HepG2 (cell line): ENCODE measurements at regions not wholly inside any gene's neighbourhood (a gene's known extent, or its start where the extent isn't known, plus 50 kb on each side); places are given as distances from the start of the nearest gene placed in this dataset.

Experiments used
- ATAC-seq: fragments of 200-7000 bp; cut with Tn5 transposase; 3 replicates; pipeline ENCODE4 v1.9.1; 2020; ENCODE audit warnings: mild to moderate bottlenecking, moderate library complexity
- BruUV-seq: library from RNA; stranded (reverse); fragments of 400-500 nt; replicated peaks from 2 replicates; lab custom pipeline; 2021; lab: Mats Ljungman, UMichigan
- CTCF ChIA-PET: fragments of 300-600 bp; formaldehyde crosslinking; extraction: SDS; loops from one replicate; lab custom pipeline; 2021; ENCODE audit warnings: low total read pairs, inconsistent platforms, low intra/inter-chr PET ratio; lab: Yijun Ruan, JAX
- POLR2A ChIA-PET: fragments of 350-600 bp; sonication (Branson Sonifier 250); formaldehyde crosslinking; loops from one replicate; lab custom pipeline; 2020; ENCODE audit warnings: antibody characterized with exemption, inconsistent platforms; lab: Yijun Ruan, JAX
- DNase-seq: peaks from one replicate; pipeline ENCODE4 v3.0.0-alpha.2; 2015; ENCODE audit warnings: low spot score
- FAIRE-seq: peaks from 3 replicates; lab custom pipeline; 2011; peaks lifted over from hg19 to GRCh38; lab: Jason Lieb, UNC
- H2AFZ ChIP-seq: one replicate; pipeline ENCODE4 v1.6.1; 2011; ENCODE audit warnings: low read length, inconsistent platforms
- H3K27ac ChIP-seq: fragments of 300-600 bp; 3 replicates; pipeline ENCODE4 v1.8.0; 2011; ENCODE audit warnings: mixed run types, mild to moderate bottlenecking, mixed read lengths, low read length, inconsistent platforms; ENCODE audit not compliant: insufficient read depth; ENCODE audit errors: extremely low read length
- H3K27me3 ChIP-seq, 2 experiments: fragments of 200-600 bp in 1 of 2; 2 replicates in 1 of 2; 3 replicates in 1 of 2; pipeline versions ENCODE4 v1.6.0 to v1.8.0; 2011; ENCODE audit warnings: low read length in 2 of 2, mild to moderate bottlenecking in 2 of 2, moderate library complexity in 2 of 2, inconsistent platforms in 1 of 2; ENCODE audit not compliant: insufficient read depth in 2 of 2, control insufficient read depth in 1 of 2
- H3K36me3 ChIP-seq, 2 experiments: fragments of 200-600 bp in 1 of 2; replicated peaks in 1 of 2; 2 replicates in 1 of 2; 3 replicates in 1 of 2; pipeline versions ENCODE4 v1.5.1 to v1.8.0; 2011; ENCODE audit warnings: low read length in 2 of 2, inconsistent platforms in 1 of 2; ENCODE audit not compliant: insufficient read depth in 2 of 2, control insufficient read depth in 1 of 2
- H3K4me1 ChIP-seq: 2 replicates; pipeline ENCODE4 v1.5.1; 2012; ENCODE audit warnings: low read length, inconsistent platforms; ENCODE audit not compliant: insufficient read depth
- H3K4me2 ChIP-seq: 2 replicates; pipeline ENCODE4 v1.6.0; 2011; ENCODE audit warnings: low read depth, low read length, inconsistent platforms
- H3K4me3 ChIP-seq, 3 experiments: fragments of 200-600 bp in 1 of 3; sonication (generic), shearing (Covaris generic) in 1 of 3; replicated peaks in 1 of 3; 2 replicates each; pipeline ENCODE4 v1.5.1; 2011 to 2016; ENCODE audit warnings: low read length in 3 of 3, inconsistent platforms in 2 of 3, low read depth in 2 of 3, mild to moderate bottlenecking in 2 of 3, control low read depth in 1 of 3, mixed read lengths in 1 of 3; ENCODE audit not compliant: insufficient read depth in 1 of 3
- H3K79me2 ChIP-seq: one replicate; pipeline ENCODE4 v1.6.1; 2011; ENCODE audit warnings: low read length, inconsistent platforms; ENCODE audit not compliant: insufficient read depth
- H3K9ac ChIP-seq: 2 replicates; pipeline ENCODE4 v1.6.0; 2011; ENCODE audit warnings: mild to moderate bottlenecking, low read depth, low read length, inconsistent platforms; ENCODE audit not compliant: insufficient read depth
- H3K9me3 ChIP-seq: 2 replicates; pipeline ENCODE4 v1.5.1; 2012; ENCODE audit warnings: mild to moderate bottlenecking, low read length
- H4K20me1 ChIP-seq: 2 replicates; pipeline ENCODE4 v1.6.0; 2011; ENCODE audit warnings: inconsistent platforms, mild to moderate bottlenecking, low read length, moderate library complexity; ENCODE audit not compliant: insufficient read depth
- FOXO1 ChIP-seq: sonication (generic); formaldehyde crosslinking; IDR thresholded peaks from 2 replicates; pipeline ENCODE4 v1.4.0; 2020; ENCODE audit warnings: missing genetic modification reagents
- MIXL1 ChIP-seq: IDR thresholded peaks from 2 replicates; pipeline ENCODE4 v1.6.1; 2016
- RCOR2 ChIP-seq: IDR thresholded peaks from 2 replicates; pipeline ENCODE4 v1.6.1; 2016; ENCODE audit warnings: missing biosample characterization, missing genetic modification reagents
- TBX3 ChIP-seq: fragments of 450-650 bp; IDR thresholded peaks from 2 replicates; pipeline ENCODE4 v1.6.1; 2017; ENCODE audit warnings: antibody characterized with exemption, mild to moderate bottlenecking, inconsistent platforms, borderline replicate concordance
- ZFP41 ChIP-seq: sonication (generic); formaldehyde crosslinking; IDR thresholded peaks from 2 replicates; pipeline ENCODE4 v1.4.0; 2020; ENCODE audit warnings: mild to moderate bottlenecking, missing genetic modification reagents, borderline replicate concordance
- ZMAT3 ChIP-seq: sonication (generic); formaldehyde crosslinking; conservative IDR thresholded peaks from 2 replicates; pipeline ENCODE4 v1.7.0; 2021; ENCODE audit warnings: missing genetic modification reagents
- ZNF10 ChIP-seq: sonication (generic); formaldehyde crosslinking; IDR thresholded peaks from 2 replicates; pipeline ENCODE4 v1.4.0; 2020; ENCODE audit warnings: mild to moderate bottlenecking, low read depth, missing genetic modification reagents, borderline replicate concordance
- ZNF180 ChIP-seq: sonication (generic); formaldehyde crosslinking; IDR thresholded peaks from 2 replicates; pipeline ENCODE4 v1.4.0; 2020; ENCODE audit warnings: low read depth, missing genetic modification reagents, borderline replicate concordance
- ZNF282 ChIP-seq: fragments of 450-650 bp; IDR thresholded peaks from 2 replicates; pipeline ENCODE4 v1.6.1; 2018; ENCODE audit not compliant: partially characterized antibody
- WGBS: methylation state at CpG from one replicate; pipeline ENCODE4 v1.1.6; 2017; ENCODE audit warnings: low lambda C conversion rate; 5-methylcytosine and 5-hydroxymethylcytosine counted together
- in situ Hi-C: cut with HindIII; loops from 2 replicates; pipeline ENCODE4 v1.10.0; 2017; ENCODE audit warnings: low pct_unique_long_range_greater_than_20kb; ENCODE audit not compliant: extremely low pct_ligation_motif_present
- intact Hi-C: fragments of 100-400 bp; cut with micrococcal nuclease; formaldehyde crosslinking; loops from one replicate; pipeline ENCODE4 v1.10.0; 2022; ENCODE audit not compliant: unreplicated experiment
- TF ChIP-seq, protein P1 (sequence below): sonication (generic); formaldehyde crosslinking; IDR thresholded peaks from 2 replicates; pipeline ENCODE4 v1.5.0; 2020; ENCODE audit warnings: missing genetic modification reagents

DNA sequence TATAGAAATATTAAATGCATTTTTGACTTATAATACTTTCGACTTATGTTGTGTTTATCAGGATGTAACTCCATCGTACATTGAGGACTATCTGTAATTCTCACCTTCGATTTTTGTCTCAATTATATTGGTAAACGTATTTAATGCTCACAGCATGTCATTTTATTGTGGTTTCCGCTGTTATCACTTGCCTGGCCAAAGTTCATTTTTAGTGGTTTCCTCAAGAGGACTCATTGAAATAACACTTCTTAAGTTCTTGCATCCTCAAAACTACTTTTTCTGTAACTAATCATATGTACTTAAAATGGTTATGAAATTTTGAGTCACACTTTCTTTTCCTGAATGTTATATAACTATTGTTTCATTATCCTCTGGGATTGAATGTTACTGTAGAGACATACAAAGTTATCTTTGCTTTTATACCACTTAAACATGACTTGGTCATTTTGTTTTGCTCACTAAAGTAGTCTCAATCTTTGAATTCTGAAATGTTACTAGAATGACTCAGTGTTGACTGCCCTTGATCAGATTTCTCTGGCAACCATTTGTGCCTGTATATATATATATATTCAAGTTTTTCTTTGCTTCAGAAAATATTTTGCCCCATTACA is 289.6 kb upstream of the PROX1 start:
- ATAC-seq (no peak), DNase-seq (no peak), FAIRE-seq (no peak)
- CTCF ChIA-PET = no interaction called here
- H3K27me3 ChIP-seq = no peaks in the 10 kb centered on the region
- BruUV-seq = no TSS peak
- POLR2A ChIA-PET = interaction anchor here (1.2 kb wide), 1 partner anchor 129 kb away, joined by 3 read pairs; no protein-coding TSS in a partner anchor
- 48% methylated on average over 5 of the region's 5 CpGs for WGBS
- in situ Hi-C loops = no loop called here
- H3K4me3 ChIP-seq = no peak overlapping the region
- H4K20me1 ChIP-seq = no peaks in the 10 kb centered on the region
- TF ChIP-seq ZFP41 (no peak), ZNF10 (CRISPR knock-in tag) (no peak), ZMAT3 (no peak), MIXL1 (CRISPR knock-in tag) (no peak)
- H3K9me3 ChIP-seq = no peaks in the 10 kb centered on the region
- H3K36me3 ChIP-seq = no peaks in the 10 kb centered on the region
- H2AFZ ChIP-seq = no peak overlapping the region
- intact Hi-C loops = no loop called here
- no peak overlapping the region for H3K27ac ChIP-seq
- no peaks in the 10 kb centered on the region for H3K79me2 ChIP-seq
- H3K4me2 ChIP-seq = no peak overlapping the region
- H3K9ac ChIP-seq = no peak overlapping the region
- peaks cover 16% of the 10 kb centered on the region for H3K4me1 ChIP-seq

DNA sequence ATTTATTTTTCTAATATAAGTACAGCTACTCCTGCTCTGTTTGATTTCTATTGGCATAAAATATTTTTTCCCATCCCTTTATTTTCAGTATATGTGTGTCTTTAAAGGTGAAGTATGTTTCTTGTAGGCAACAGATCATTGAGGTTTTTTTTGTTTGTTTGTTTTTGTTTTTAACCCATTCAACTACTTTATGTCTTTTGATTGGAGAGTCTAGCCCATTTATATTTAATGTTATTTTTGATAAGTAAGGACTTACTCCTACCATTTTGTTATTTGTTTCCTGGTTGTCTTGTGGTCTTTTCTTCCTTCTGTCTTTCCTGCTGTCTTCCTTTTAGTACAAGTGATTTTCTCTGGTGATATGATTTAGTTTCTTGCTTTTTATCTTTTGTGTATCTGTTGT is 285.1 kb upstream of the PROX1 start:
- Histone ChIP-seq H3K27me3 (no peaks in the 10 kb centered on the region), H3K4me3 (no peak overlapping the region), H3K9me3 (no peaks in the 10 kb centered on the region), H3K36me3 (no peaks in the 10 kb centered on the region), H3K4me1 (peaks cover 15% of the 10 kb centered on the region), H3K9ac (no peak overlapping the region), H2AFZ (no peak overlapping the region), H3K79me2 (no peaks in the 10 kb centered on the region), H4K20me1 (no peaks in the 10 kb centered on the region), H3K27ac (no peak overlapping the region), H3K4me2 (no peak overlapping the region)
- CTCF ChIA-PET = no interaction called here
- TF ChIP-seq, protein P1, sequence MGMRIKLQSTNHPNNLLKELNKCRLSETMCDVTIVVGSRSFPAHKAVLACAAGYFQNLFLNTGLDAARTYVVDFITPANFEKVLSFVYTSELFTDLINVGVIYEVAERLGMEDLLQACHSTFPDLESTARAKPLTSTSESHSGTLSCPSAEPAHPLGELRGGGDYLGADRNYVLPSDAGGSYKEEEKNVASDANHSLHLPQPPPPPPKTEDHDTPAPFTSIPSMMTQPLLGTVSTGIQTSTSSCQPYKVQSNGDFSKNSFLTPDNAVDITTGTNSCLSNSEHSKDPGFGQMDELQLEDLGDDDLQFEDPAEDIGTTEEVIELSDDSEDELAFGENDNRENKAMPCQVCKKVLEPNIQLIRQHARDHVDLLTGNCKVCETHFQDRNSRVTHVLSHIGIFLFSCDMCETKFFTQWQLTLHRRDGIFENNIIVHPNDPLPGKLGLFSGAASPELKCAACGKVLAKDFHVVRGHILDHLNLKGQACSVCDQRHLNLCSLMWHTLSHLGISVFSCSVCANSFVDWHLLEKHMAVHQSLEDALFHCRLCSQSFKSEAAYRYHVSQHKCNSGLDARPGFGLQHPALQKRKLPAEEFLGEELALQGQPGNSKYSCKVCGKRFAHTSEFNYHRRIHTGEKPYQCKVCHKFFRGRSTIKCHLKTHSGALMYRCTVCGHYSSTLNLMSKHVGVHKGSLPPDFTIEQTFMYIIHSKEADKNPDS = no peak
- no peak for TF ChIP-seq FOXO1 (CRISPR knock-in tag)
- TF ChIP-seq RCOR2 = no peak
- no peak for TF ChIP-seq TBX3
- no peak for TF ChIP-seq ZNF282
- no peak for TF ChIP-seq ZNF180 (CRISPR knock-in tag)
- intact Hi-C loops = no loop called here
- in situ Hi-C loops = no loop called here
- no TSS peak for BruUV-seq
- FAIRE-seq (no peak), ATAC-seq (no peak), DNase-seq (no peak)
- POLR2A ChIA-PET = no interaction called here
